ENCODE measurements at regions not wholly inside any gene's neighbourhood (a gene's known extent, or its start where the extent isn't known, plus 50 kb on each side); places are given as distances from the start of the nearest gene placed in this dataset.

DNA sequence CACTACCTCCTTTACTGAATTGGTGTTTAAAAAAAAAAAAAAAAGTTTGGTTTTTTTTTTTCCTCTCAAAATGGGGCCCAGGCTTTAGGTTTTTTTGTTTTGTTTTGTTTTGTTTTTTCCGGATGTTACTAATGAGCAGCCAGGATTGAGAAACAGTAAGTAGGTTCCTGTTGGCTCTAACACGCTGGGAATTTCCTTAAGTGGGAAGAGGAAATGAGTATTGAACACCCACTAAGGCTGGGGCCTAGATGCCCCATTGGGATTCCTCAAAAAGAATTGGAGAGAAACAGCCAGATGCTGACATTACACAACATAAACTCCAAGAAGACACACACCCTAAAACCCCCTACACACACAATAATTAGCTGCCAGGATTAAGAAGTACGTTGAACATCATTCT is 102.2 kb upstream of the NANOS1 start:
- Histone ChIP-seq H3K4me1 (ENCODE audit: control insufficient read depth, extremely low read depth, insufficient read depth, low read length) (no peaks in the 10 kb centered on the region), H3K9me3 (ENCODE audit: control insufficient read depth, low read depth, low read length) (peaks cover 3% of the 10 kb centered on the region), H3K36me3 (ENCODE audit: control insufficient read depth in 2 of 2, extremely low read depth in 1 of 2, insufficient read depth in 2 of 2, low read length in 2 of 2) (no peaks in the 10 kb centered on the region), H3K27ac (ENCODE audit: control insufficient read depth, insufficient read depth, low read length) (no peak overlapping the region), H4K20me1 (ENCODE audit: control insufficient read depth, extremely low read depth, insufficient read depth, low read length) (no peaks in the 10 kb centered on the region), H3K27me3 (ENCODE audit: control insufficient read depth, extremely low read depth, insufficient read depth, low read length) (no peaks in the 10 kb centered on the region), H3K4me3 (ENCODE audit: control insufficient read depth in 2 of 3, extremely low read depth in 1 of 3, insufficient read depth in 2 of 3, low read depth in 1 of 3, low read length in 3 of 3) (no peak overlapping the region), H3K79me2 (ENCODE audit: control insufficient read depth, insufficient read depth, low read length) (no peaks in the 10 kb centered on the region), H3K9me1 (ENCODE audit: control insufficient read depth, extremely low read depth, insufficient read depth, low read length) (no peaks in the 10 kb centered on the region), H3K4me2 (ENCODE audit: control insufficient read depth, extremely low read depth, insufficient read depth, low read depth, low read length) (no peak overlapping the region), H2AFZ (ENCODE audit: control insufficient read depth, low read length) (no peak overlapping the region), H3K9ac (ENCODE audit: control insufficient read depth, extremely low read depth, insufficient read depth, low read length) (no peak overlapping the region)
- DNase-seq (ENCODE audit: low read depth, low spot score) (no peak), FAIRE-seq (no peak)
- TF ChIP-seq, protein P1, sequence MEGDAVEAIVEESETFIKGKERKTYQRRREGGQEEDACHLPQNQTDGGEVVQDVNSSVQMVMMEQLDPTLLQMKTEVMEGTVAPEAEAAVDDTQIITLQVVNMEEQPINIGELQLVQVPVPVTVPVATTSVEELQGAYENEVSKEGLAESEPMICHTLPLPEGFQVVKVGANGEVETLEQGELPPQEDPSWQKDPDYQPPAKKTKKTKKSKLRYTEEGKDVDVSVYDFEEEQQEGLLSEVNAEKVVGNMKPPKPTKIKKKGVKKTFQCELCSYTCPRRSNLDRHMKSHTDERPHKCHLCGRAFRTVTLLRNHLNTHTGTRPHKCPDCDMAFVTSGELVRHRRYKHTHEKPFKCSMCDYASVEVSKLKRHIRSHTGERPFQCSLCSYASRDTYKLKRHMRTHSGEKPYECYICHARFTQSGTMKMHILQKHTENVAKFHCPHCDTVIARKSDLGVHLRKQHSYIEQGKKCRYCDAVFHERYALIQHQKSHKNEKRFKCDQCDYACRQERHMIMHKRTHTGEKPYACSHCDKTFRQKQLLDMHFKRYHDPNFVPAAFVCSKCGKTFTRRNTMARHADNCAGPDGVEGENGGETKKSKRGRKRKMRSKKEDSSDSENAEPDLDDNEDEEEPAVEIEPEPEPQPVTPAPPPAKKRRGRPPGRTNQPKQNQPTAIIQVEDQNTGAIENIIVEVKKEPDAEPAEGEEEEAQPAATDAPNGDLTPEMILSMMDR (optimal IDR thresholded peaks at IDR 0.05 in 1 of 3, IDR thresholded peaks at IDR 0.05 in 1 of 3, conservative IDR thresholded peaks at IDR 0.05 in 1 of 3; ENCODE audit: extremely low read depth in 1 of 3, insufficient read depth in 2 of 3, low read length in 3 of 3): no peak
- no peak for TF ChIP-seq EZH2 (IDR thresholded peaks at IDR 0.05; ENCODE audit: low read length)
- dilution Hi-C loops (cut with MboI; ENCODE audit: extremely low pct_ligation_motif_present, low sequenced_read_pairs): no loop called here

GRCh38 chr10:118930614-118931013 is 98.9 kb upstream of the NANOS1 start:
- no peaks in the 10 kb centered on the region for H3K27me3 ChIP-seq (ENCODE audit: control insufficient read depth, extremely low read depth, insufficient read depth, low read length)

More at GRCh38 chr10:118930614-118931013, 98.9 kb upstream of the NANOS1 start:
- dilution Hi-C loops (cut with MboI; ENCODE audit: extremely low pct_ligation_motif_present, low sequenced_read_pairs): no loop called here
- peaks cover 3% of the 10 kb centered on the region for H3K9me3 ChIP-seq (ENCODE audit: control insufficient read depth, low read depth, low read length)
- H3K9me1 ChIP-seq (ENCODE audit: control insufficient read depth, extremely low read depth, insufficient read depth, low read length): no peaks in the 10 kb centered on the region
- H3K9ac ChIP-seq (ENCODE audit: control insufficient read depth, extremely low read depth, insufficient read depth, low read length): no peak overlapping the region
- no peak for FAIRE-seq
- no peaks in the 10 kb centered on the region for H3K36me3 ChIP-seq (ENCODE audit: control insufficient read depth in 2 of 2, extremely low read depth in 1 of 2, insufficient read depth in 2 of 2, low read length in 2 of 2)
- DNase-seq (ENCODE audit: low read depth, low spot score): no peak
- H3K27ac ChIP-seq (ENCODE audit: control insufficient read depth, insufficient read depth, low read length): no peak overlapping the region
- no peak overlapping the region for H3K4me2 ChIP-seq (ENCODE audit: control insufficient read depth, extremely low read depth, insufficient read depth, low read depth, low read length)
- no peaks in the 10 kb centered on the region for H3K4me1 ChIP-seq (ENCODE audit: control insufficient read depth, extremely low read depth, insufficient read depth, low read length)
- H3K79me2 ChIP-seq (ENCODE audit: control insufficient read depth, insufficient read depth, low read length): no peaks in the 10 kb centered on the region
- no peak overlapping the region for H3K4me3 ChIP-seq (ENCODE audit: control insufficient read depth in 2 of 3, extremely low read depth in 1 of 3, insufficient read depth in 2 of 3, low read depth in 1 of 3, low read length in 3 of 3)
- no peaks in the 10 kb centered on the region for H4K20me1 ChIP-seq (ENCODE audit: control insufficient read depth, extremely low read depth, insufficient read depth, low read length)
- H2AFZ ChIP-seq (ENCODE audit: control insufficient read depth, low read length): no peak overlapping the region
- no peak for TF ChIP-seq EZH2 (IDR thresholded peaks at IDR 0.05; ENCODE audit: low read length)
- TF ChIP-seq, protein P1 (optimal IDR thresholded peaks at IDR 0.05 in 1 of 3, IDR thresholded peaks at IDR 0.05 in 1 of 3, conservative IDR thresholded peaks at IDR 0.05 in 1 of 3; ENCODE audit: extremely low read depth in 1 of 3, insufficient read depth in 2 of 3, low read length in 3 of 3): no peak

All from keratinocyte (primary cell).